Activated T-cell treated with anti-CD3 and anti-CD28 coated beads, Interleukin-2, amount 50 U/mL, for 1 hour (primary cell): ENCODE measurements at regions not wholly inside any gene's neighbourhood (a gene's known extent, or its start where the extent isn't known, plus 50 kb on each side); places are given as distances from the start of the nearest gene placed in this dataset.

Source experiments
- DNase-seq: peaks from one replicate; pipeline ENCODE4 v3.0.0-alpha.2; 2020

GRCh38 chr14:37903343-37904191 is 304.1 kb upstream of the SSTR1 start:
- DNase-seq, result no peak

GRCh38 chr14:37924622-37925021 is 283.1 kb upstream of the SSTR1 start:
- no peak for DNase-seq

- no peak for DNase-seq
Measured at GRCh38 chr14:37932008-37932407, 275.7 kb upstream of the SSTR1 start.

- DNase-seq, result no peak
Measured at GRCh38 chr14:37932481-37932880, 275.2 kb upstream of the SSTR1 start.

- no peak for DNase-seq
Measured at GRCh38 chr14:37936971-37937370, 270.7 kb upstream of the SSTR1 start.

- DNase-seq, result no peak
Measured at GRCh38 chr14:37939442-37940028, 268.2 kb upstream of the SSTR1 start.

GRCh38 chr14:37945959-37946358 is 261.7 kb upstream of the SSTR1 start:
- DNase-seq, result no peak

GRCh38 chr14:37946819-37947218 is 260.9 kb upstream of the SSTR1 start:
- DNase-seq, result no peak

- DNase-seq, result no peak
Measured at GRCh38 chr14:37948266-37948665, 259.4 kb upstream of the SSTR1 start.

GRCh38 chr14:37968664-37969240 is 239.0 kb upstream of the SSTR1 start:
- DNase-seq, result no peak

GRCh38 chr14:37969511-37969979 is 238.2 kb upstream of the SSTR1 start:
- DNase-seq, result no peak

- DNase-seq, result no peak
Measured at GRCh38 chr14:37970696-37971095, 237.0 kb upstream of the SSTR1 start.

- no peak for DNase-seq
Measured at GRCh38 chr14:37972941-37973887, 234.5 kb upstream of the SSTR1 start.

- DNase-seq, result no peak
Measured at GRCh38 chr14:37974421-37974820, 233.3 kb upstream of the SSTR1 start.

GRCh38 chr14:37977481-37977880 is 230.2 kb upstream of the SSTR1 start:
- DNase-seq, result no peak

- DNase-seq, result peak; percentile 40
Measured at GRCh38 chr14:37985826-37986470, 221.8 kb upstream of the SSTR1 start.

GRCh38 chr14:37988472-37988871 is 219.2 kb upstream of the SSTR1 start:
- no peak for DNase-seq

- DNase-seq, result no peak
Measured at GRCh38 chr14:37991027-37991426, 216.7 kb upstream of the SSTR1 start.

GRCh38 chr14:37992499-37992898 is 215.2 kb upstream of the SSTR1 start:
- DNase-seq, result no peak

- no peak for DNase-seq
Measured at GRCh38 chr14:37994846-37995372, 212.8 kb upstream of the SSTR1 start.

GRCh38 chr14:37997017-37997416 is 210.7 kb upstream of the SSTR1 start:
- DNase-seq, result no peak

- no peak for DNase-seq
Measured at GRCh38 chr14:38000340-38000739, 207.4 kb upstream of the SSTR1 start.
